ENCODE measurements at regions not wholly inside any gene's neighbourhood (a gene's known extent, or its start where the extent isn't known, plus 50 kb on each side); places are given as distances from the start of the nearest gene placed in this dataset.

GRCh38 chr16:85222155-85222863 is 110.0 kb upstream of the CIBAR2 start:
- CTCF ChIA-PET: no interaction called here
- H3K36me3 ChIP-seq (ENCODE audit: control insufficient read depth, insufficient read depth, low read length): no peaks in the 10 kb centered on the region
- BruUV-seq (replicated peaks): no TSS peak
- no peak for DNase-seq (ENCODE audit: low read depth, low spot score)
- no peaks in the 10 kb centered on the region for H3K9me3 ChIP-seq (ENCODE audit: control insufficient read depth, insufficient read depth, low read depth, low read length)
- H3K4me3 ChIP-seq (ENCODE audit: low read depth in 2 of 2, low read length in 2 of 2): no peak overlapping the region
- H3K4me1 ChIP-seq (ENCODE audit: control insufficient read depth, insufficient read depth, low read length): peaks cover 19% of the 10 kb centered on the region
- intact Hi-C loops (cut with micrococcal nuclease; ENCODE audit: unreplicated experiment) (no loop called here), in situ Hi-C loops (cut with HindIII; ENCODE audit: low pct_unique_long_range_greater_than_20kb, low sequenced_read_pairs) (no loop called here)
- no peak overlapping the region for H3K27ac ChIP-seq (ENCODE audit: low read length)
- POLR2A ChIA-PET: no interaction called here
- no peak for ATAC-seq
- H3K27me3 ChIP-seq (ENCODE audit: control insufficient read depth, insufficient read depth, low read length): no peaks in the 10 kb centered on the region
- TF ChIP-seq REST (IDR thresholded peaks at IDR 0.05; ENCODE audit: insufficient read depth in 1 of 2, low read depth in 2 of 2, low read length in 1 of 2) (no peak), TCF7L2 (IDR thresholded peaks at IDR 0.05; ENCODE audit: low read depth, low read length) (no peak), POLR2AphosphoS5 (IDR thresholded peaks at IDR 0.05; ENCODE audit: low read depth, low read length) (no peak), CTCF (IDR thresholded peaks at IDR 0.05) (no peak), SIN3A (IDR thresholded peaks at IDR 0.05; ENCODE audit: borderline replicate concordance, insufficient read depth, low read depth, low read length) (no peak)

- CTCF ChIA-PET: no interaction called here
These were observed 113.0 kb upstream of the CIBAR2 start for GRCh38 chr16:85225257-85225656.

More at GRCh38 chr16:85225257-85225656, 113.0 kb upstream of the CIBAR2 start:
- no peak for ATAC-seq
- Histone ChIP-seq H3K9me3 (ENCODE audit: control insufficient read depth, insufficient read depth, low read depth, low read length) (no peaks in the 10 kb centered on the region), H3K36me3 (ENCODE audit: control insufficient read depth, insufficient read depth, low read length) (no peaks in the 10 kb centered on the region), H3K4me3 (ENCODE audit: low read depth in 2 of 2, low read length in 2 of 2) (no peak overlapping the region), H3K4me1 (ENCODE audit: control insufficient read depth, insufficient read depth, low read length) (peaks cover 16% of the 10 kb centered on the region), H3K27me3 (ENCODE audit: control insufficient read depth, insufficient read depth, low read length) (no peaks in the 10 kb centered on the region), H3K27ac (ENCODE audit: low read length) (no peak overlapping the region)
- BruUV-seq (replicated peaks): TSS peak; percentile 30
- in situ Hi-C loops (cut with HindIII; ENCODE audit: low pct_unique_long_range_greater_than_20kb, low sequenced_read_pairs) (no loop called here), intact Hi-C loops (cut with micrococcal nuclease; ENCODE audit: unreplicated experiment) (no loop called here)
- TF ChIP-seq REST (IDR thresholded peaks at IDR 0.05; ENCODE audit: insufficient read depth in 1 of 2, low read depth in 2 of 2, low read length in 1 of 2) (no peak), TCF7L2 (IDR thresholded peaks at IDR 0.05; ENCODE audit: low read depth, low read length) (no peak), POLR2AphosphoS5 (IDR thresholded peaks at IDR 0.05; ENCODE audit: low read depth, low read length) (no peak), SIN3A (IDR thresholded peaks at IDR 0.05; ENCODE audit: borderline replicate concordance, insufficient read depth, low read depth, low read length) (no peak), CTCF (IDR thresholded peaks at IDR 0.05) (no peak)
- POLR2A ChIA-PET: no interaction called here
- no peak for DNase-seq (ENCODE audit: low read depth, low spot score)
